HG03457 (cell line): ENCODE measurements at regions not wholly inside any gene's neighbourhood (a gene's known extent, or its start where the extent isn't known, plus 50 kb on each side); places are given as distances from the start of the nearest gene placed in this dataset.
"Not testable (repeated sequence)": the region's sequence is repeated elsewhere in the genome, so short reads cannot be mapped to it uniquely, and the experiment has no call there.

Experiments
- ATAC-seq: cut with Tn5 transposase; IDR thresholded peaks from one replicate; pipeline ENCODE4 v1.9.1; 2021; ENCODE audit warnings: moderate number of reproducible peaks; ENCODE audit not compliant: unreplicated experiment

DNA sequence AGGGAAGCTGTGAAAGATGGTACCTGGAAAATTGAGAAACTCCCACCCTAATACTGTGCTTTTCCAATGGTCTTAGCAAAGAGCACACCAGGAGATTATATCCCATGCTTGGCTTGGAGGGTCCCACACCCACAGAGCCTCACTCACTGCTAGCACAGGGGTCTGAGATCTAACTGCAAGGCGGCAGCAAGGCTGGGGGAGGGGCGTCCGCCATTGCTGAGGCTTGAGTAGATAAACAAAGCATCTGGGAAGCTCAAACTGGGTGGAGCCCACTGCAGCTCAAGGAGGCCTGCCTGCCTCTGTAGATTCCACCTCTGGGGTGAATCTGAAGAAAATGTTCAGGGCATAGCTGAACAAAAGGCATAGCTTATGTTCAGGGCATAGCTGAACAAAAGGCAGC is 510.6 kb upstream of the LMO3 start:
- ATAC-seq = not testable (repeated sequence)

DNA sequence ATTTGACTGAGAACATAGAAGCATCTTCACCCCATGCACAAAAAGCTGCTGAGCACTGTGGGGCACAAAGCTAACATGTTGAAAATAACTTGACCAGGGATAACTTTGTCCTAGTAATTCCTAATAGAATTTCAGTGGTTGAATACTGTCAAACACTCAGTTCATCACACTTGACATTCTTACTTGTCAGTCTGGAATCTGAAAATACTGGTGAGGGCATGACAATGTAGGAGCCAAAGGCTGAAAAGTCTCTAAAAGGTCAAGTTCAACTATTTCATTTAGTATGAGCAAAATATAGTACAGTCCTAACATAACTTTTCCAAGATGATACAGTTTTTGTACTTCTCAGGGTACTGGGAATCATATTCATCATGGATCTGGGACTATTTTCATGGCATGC is 504.4 kb upstream of the LMO3 start:
- ATAC-seq = no peak

DNA sequence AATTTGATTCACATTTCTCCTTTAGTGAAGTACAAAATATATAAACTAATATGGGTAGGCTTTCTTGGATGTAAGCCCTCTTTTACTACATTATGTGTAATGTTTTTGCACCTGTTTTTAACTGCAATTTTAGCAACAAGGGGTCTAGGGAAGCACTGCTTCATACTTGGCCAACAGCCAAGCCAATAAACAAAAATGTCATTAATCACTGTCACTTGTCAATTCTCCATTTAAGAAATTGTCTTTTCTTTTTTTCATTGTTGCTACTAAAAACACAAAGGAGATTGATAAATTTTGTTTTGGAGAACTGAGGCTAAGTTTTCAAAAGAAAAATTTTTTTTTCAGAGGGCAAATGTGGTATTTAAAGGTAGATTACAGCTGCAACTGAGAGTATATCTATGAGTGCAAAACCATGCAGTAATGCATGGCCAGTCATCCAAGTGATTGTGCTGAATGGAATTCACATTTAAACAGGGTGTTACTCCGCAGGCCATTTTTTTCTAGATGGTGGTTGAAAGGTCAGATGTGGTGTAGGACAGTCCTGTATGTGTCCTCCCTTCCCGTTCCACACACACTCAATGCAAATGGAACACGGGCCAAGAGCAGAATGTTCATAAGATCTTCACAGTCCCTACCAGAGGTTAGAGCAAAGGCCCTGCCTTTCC is 503.0 kb upstream of the LMO3 start:
- no peak for ATAC-seq

DNA sequence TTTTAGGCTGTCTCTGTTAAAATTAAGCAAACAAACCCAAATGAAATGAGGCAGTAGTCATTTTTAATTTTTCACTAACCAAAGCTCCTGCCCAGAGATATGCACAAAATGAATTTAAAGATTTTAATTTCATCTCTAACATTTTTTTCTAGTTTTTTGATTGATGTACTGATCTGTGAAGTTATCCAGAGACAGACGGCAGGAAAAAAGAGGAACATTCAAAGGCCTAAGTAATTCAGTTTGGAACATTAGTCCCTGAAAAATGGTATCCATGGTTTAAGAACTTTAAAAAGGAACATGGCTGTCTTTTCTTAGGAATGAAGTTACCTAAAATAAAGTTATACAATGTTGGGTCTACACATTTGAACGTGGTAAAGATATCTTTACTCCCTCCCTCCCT is 498.8 kb upstream of the LMO3 start:
- no peak for ATAC-seq

DNA sequence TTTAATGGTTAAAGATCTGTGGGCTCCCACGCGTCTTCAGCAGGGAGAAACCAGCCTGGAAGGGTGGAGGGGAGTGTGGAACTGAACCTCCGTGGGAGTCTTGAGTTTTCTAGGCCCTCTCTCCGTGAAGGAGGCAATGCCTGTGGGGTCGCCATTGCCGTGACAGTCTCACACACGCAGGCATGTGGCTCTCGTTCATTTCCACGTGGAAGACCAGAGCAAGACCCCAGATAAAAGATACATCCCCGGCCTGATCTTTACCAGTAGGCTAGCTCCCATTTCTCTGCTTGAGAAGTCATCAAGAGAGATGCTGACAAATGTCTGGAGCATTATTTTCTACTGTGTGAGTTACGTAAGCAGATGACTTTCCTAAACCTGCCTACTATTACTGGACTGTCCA is 491.7 kb upstream of the LMO3 start:
- no peak for ATAC-seq

DNA sequence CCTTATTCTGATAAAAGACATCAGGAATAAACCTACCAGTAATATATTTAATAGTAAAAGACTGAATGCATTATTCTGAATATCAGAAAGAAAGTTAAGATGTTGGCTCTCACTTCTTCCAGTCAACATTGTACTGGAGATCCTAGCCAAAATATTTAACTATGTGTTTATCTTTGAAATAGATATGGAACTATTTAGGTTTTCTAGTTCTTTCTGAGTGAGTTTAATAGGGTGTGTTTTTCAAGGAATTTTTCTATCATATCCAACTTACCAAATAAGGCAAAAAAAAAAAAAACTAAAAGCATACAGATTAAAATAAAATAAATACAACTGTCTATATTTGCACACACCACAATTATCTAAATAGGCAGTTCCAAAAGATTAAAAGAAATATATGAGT is 478.9 kb upstream of the LMO3 start:
- ATAC-seq = no peak

DNA sequence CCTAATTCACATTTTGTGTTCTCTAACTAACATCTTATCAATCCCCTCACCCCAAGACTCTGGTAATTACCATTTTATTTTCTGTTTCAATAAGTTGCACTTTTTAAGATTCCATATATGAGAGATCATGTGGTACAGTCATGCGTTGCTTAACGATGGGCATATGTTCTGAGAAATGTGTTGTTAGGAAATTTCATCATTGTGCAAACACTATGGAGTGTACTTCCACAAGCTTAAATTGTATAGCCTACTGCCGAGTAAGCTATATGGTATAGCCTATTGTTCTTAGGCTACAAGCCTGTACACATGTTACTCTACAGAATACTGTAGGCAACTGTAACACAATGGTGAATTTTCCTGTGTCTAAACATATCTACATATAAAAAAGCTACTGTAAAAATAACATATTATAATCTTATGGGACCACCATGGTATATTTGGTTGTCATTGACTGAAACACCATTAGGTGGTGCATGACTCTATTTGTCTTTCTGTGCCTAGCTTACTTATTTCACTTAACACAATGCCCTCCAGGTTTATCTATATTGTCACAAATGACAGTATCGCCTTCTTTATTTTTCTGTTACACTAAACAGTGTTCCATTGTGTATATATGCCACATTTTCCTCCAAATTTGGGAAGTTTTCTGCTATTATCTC is 473.4 kb upstream of the LMO3 start:
- ATAC-seq = no peak

DNA sequence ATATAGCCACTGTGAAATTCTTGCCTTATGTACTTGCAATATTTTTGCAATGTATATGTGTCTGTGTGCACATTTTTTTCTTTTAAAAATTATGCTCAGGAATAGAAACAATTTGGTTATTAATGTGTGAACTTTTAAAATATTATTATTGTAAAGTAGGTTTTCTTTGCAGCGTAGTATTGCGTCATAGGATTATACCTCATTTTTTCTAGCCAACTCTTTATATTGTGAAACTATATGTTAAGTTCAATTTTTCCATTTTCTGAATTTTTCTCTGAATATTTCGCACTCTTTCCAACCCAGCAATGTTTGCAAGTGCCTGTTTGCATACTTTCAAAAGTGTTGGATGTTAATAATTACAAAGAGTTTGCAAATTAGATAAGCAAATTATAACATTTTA is 471.6 kb upstream of the LMO3 start:
- no peak for ATAC-seq

DNA sequence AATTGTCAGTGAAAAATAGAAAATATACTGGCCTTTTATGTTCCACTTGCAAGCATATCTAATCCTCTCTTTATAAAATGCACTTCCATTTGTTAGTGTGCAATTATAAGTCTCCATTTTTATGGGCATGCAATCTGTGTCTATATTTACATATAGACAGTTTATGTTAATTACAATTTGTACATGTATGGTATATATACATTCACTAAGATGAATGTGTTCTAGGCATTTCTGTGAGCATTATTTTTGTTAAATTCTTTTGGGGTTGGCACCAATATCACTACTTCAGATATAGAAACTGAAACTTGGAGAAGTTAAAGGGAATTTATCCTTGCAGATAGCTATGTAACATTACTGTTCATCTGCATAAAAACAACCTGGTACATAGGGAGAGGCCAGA is 470.8 kb upstream of the LMO3 start:
- ATAC-seq = no peak

DNA sequence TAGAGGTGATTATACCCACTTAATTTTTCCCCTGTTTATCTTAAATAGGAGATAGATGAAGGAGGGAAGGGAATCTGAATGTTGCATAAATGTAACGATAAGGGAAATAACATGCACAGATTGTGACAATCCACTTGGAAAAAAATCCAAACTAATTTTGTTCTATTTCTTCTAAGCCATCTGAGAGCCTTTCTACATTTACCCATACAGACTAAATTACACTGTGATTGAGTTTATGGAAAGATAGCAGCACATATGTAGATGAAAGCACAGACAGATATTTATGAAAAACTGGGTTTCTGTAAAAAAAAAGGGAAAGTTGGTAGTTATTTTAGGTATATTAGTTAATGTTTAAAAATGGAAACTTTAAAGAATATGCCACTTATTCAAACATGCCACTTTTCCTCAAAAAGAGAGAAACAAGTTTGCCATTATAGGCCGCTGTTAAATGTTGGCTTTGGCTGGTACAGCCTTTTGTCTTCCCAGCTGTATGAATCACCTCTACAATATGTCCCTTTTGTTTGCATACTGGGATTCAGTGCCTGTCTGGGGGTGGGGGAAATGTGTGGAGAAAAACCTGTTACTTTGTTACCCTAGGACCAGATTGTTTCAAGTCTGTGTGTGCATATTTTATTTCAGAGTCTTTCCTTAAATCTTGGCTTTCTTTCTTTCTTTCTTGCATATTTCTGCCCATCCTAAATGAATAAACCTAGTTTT is 470.2 kb upstream of the LMO3 start:
- ATAC-seq = no peak

DNA sequence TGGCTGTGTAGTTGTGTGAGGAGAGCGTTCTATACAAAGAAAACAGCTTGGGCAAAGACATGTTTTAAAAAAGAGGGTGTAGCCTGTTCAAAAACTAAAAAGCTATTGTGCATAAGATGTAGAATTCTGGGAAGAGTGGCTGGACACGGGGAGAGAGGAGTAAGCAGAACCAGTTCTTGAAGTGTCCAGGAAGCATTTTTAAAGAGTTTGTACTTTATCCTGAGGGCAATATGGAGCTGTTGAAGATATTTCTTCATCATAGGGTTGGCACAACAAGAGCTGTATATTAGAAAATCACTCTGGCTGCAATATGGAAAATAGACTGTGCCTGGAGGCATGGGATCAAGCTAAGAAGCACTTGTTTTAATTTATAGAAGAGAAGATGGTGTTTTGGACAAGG is 458.9 kb upstream of the LMO3 start:
- no peak for ATAC-seq

DNA sequence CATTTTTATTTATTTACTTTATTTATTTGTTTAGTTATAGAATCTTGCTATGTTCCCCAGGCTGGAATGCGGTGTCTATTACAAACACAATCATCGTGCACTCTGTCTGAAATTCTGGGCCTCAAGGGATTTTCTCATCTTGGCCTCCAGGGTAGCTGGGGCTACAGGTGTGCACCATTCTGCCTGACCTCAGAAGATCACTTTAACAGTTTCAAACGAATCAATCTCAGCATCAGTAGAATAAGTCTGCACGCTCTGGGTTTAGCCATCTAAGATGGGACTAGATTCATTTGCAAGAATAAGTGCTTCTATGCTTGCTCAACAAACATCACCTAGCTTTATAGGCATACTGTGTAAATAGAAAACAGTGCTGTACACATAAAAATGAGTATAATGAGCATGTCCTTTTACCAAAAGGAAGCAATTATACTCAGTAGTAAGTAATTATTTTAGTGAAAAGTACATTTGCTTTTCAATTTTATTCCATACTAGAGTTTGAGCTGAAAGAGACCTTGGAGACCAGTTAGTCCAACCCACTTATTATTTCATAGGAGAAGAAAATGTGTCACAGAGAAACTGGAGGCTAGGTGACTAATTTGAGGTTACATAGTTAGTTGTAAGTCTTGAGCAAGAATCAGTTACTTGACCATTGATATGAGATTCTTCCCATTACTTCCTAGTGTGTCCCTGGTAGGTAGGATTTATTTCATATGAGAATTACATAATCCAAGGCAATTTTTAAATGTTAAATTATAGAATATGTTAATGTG is 456.5 kb upstream of the LMO3 start:
- ATAC-seq = no peak

DNA sequence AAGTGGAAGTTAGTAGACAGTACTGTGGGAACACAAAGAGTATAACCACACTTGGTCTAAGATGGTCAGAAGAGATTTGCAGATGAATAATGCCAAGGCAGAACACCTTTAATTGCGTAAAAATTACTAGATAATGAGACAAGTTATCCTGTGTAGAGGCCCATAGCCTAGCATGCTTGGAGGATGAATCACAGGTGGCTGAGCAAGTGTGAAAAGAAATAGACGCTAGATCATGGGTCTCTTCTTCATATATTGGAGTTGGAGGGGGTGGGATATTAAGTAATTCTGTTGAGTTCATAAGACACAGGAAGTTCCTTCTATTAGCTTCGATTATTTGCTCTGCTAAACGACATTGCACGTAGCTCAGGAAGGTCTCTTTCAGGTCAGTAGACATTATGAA is 454.3 kb upstream of the LMO3 start:
- ATAC-seq = no peak

DNA sequence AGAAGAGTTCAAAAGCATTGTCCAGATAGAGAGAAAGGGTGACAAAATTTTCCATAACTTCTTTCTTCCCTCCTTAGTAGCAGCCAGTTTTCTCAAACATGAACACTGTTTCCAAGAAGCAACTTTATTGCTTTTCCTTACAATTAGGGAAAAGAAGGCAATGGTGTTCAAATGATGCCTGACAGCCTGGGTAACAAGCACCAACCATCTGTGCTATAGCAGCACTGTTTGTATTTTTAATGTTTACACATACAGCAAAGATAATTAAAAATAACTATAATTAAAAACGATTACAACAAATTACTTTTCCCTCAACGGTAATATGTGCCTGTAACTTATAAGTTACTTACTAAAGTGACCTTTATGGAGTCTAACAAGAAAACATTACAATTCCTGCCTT is 450.6 kb upstream of the LMO3 start:
- ATAC-seq = no peak

DNA sequence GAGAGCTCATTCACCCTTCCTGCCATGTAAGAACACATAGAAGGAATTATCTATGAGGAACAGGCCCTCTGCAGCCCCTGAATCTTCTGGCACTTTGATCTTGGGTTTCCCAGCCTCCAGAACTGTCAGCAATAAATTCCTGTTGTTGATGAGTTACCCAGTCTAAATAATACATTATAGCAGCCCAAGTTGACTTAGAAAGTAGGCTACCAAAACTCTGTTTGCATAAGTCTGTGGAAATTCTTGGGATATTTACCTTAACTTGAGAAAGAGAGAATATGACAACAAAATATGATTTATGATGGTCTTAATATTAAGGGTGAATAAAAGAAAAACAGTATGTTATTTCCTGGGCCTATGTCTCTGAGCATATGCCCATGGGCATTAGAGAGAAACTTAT is 433.0 kb upstream of the LMO3 start:
- ATAC-seq = no peak

DNA sequence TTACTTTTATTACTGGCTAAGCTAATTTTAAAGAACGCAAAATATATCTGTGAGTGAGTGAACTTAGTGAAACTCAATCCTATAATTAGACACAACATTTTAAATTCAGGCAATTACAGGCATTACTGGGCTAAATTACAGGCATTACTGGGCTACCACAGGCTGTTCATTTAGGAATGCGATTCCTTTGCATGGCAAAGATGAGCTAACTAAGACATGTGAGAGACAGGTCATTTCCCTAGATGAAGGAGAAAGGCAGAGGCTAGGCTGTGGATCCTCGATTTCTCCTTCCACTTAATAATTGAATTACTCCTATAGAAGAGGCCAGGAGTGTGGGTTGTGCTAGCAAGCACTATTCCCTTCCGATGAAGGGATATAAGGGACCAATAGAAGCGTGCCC is 429.4 kb upstream of the LMO3 start:
- ATAC-seq = no peak

DNA sequence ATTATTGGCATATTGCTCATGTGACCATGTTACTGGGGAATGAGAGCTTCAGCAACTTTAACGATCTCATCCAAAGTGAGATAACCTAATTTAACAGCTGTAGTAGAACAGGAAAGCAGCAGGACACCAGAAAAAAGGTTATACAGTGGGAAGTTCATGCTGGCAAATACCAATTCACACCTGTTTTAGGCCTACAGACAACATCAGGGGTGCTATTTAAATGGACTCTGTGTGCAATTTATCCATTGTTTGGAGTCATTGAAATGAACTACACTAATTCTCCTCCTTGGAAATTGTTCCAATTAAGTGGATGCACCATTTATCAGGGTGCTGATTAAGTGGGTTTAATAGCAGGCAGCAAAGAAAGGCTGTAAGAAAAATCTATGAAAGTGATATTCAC is 424.4 kb upstream of the LMO3 start:
- ATAC-seq = no peak

DNA sequence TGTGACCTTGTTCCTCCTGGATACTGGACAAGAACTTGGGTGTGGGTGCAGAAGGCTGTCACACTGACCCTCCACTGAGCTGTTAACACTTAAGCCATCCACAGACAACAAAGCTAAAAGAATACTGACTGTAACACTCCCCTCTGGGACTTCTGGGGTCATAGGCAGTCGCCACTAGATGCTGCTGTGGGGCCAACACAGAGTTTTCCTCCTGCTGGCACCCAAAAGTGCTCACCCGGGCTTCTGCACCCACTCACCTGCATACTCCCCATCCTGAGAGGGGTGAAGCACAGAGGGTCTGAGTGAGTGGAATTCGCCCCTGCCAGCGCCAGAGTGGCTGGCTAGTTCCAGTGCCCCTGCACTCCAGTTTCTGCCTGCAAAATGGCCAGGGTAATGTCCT is 422.4 kb upstream of the LMO3 start:
- no peak for ATAC-seq

DNA sequence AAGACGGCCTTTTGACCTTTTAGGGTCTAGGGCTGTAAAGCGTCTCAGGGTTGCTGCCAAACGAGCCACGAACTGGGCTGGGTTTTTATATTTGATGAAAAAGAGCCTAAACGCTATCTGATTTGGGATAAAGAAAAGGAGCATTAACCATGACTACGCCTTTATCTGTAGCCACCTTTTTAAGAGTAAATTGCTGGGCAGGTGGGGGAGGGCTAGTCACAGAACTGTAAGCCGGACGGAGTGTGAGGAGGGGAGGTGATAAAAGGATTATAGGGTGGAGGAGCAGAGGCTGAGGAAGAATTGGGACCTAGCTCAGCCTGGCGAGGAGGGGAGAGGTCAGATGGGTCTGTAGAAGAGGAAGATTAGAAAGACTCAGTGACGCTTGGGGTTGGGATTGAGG is 419.5 kb upstream of the LMO3 start:
- ATAC-seq = not testable (repeated sequence)

DNA sequence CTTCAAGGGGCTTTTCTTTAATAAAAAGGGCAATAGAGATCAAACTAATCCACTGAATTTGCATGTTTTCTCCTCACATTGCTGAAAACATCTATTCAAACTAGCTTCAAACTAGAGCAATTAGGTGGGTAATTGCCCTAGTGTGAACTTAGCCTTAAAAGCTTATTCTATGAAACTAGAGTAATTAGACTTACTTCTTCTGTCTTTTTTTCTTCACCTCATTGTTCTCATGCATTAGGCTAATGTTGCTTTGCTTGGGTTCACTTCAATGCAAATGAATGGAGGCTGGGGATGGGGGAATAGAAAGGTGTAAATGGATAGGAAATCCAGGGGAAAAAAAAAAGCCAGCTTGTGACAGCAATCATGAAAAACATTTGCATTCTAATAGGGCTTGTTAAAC is 414.8 kb upstream of the LMO3 start:
- ATAC-seq = no peak

DNA sequence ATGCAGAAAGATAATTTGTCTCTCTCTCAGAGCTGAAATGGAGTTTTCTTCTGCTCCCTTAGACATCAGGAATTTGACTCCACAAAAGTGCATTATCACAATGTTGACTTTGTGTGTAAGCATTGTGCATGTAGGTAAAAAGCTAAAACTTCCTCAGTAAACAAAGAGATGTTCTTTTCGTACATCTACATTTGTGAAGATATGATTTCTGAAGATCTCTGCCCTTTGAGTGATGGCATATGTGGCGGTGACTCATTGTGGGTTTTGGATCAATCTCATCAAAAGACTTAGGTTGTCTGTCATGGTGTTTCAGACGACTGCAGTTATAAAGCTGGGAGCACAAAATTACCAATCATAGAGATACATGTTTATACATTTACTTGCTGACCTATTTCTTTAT is 411.4 kb upstream of the LMO3 start:
- no peak for ATAC-seq
